ENCODE measurements at regions not wholly inside any gene's neighbourhood (a gene's known extent, or its start where the extent isn't known, plus 50 kb on each side); places are given as distances from the start of the nearest gene placed in this dataset.

- TF ChIP-seq, protein P1, sequence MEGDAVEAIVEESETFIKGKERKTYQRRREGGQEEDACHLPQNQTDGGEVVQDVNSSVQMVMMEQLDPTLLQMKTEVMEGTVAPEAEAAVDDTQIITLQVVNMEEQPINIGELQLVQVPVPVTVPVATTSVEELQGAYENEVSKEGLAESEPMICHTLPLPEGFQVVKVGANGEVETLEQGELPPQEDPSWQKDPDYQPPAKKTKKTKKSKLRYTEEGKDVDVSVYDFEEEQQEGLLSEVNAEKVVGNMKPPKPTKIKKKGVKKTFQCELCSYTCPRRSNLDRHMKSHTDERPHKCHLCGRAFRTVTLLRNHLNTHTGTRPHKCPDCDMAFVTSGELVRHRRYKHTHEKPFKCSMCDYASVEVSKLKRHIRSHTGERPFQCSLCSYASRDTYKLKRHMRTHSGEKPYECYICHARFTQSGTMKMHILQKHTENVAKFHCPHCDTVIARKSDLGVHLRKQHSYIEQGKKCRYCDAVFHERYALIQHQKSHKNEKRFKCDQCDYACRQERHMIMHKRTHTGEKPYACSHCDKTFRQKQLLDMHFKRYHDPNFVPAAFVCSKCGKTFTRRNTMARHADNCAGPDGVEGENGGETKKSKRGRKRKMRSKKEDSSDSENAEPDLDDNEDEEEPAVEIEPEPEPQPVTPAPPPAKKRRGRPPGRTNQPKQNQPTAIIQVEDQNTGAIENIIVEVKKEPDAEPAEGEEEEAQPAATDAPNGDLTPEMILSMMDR (IDR thresholded peaks at IDR 0.05; ENCODE audit: partially characterized antibody, unreplicated experiment): no peak
- H3K27me3 Mint-ChIP-seq (ENCODE audit: unreplicated experiment): peaks cover 5% of the 10 kb centered on the region
- H3K4me1 Mint-ChIP-seq (ENCODE audit: low read depth, unreplicated experiment): no peaks in the 10 kb centered on the region
- H3K4me3 Mint-ChIP-seq (ENCODE audit: unreplicated experiment): no peak overlapping the region
- H3K27ac Mint-ChIP-seq (ENCODE audit: unreplicated experiment): no peak overlapping the region
- H3K36me3 Mint-ChIP-seq (ENCODE audit: unreplicated experiment): peaks cover 19% of the 10 kb centered on the region
- peaks cover 10% of the 10 kb centered on the region for H3K9me3 Mint-ChIP-seq (ENCODE audit: unreplicated experiment)
- no peak for DNase-seq
Measured at GRCh38 chr14:92240658-92241057, 82.3 kb upstream of the SLC24A4 start.

DNA sequence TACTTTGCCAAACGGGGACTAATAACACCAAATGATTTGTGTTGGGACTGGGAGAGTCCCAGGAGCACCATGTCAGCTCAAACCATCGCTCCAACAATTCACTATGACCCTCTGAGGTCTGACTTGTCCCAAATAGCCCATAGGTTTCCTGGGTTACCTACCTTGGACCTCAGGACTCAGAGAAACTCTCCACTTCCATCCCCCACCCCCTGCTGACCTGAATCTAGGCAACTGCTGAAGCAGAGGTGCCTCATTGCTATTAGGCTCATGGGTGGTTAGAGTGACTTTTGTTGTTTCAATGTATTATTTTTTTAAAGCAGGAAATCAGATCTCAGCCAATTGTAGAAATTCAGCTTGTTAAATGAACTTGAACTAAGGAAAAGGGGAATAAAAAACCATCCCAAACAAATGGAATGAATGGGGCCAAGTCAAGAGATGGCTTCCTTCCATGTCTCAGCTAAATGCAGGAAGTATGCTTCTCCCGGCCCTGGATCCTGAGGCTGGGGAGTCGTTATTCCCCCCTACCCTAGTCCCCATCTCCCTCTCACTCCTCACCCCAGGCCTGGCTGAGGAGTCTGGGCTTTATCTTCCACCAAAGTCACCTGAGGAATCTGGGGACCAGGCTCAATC is 80.9 kb upstream of the SLC24A4 start:
- DNase-seq: no peak
- Mint-ChIP-seq H3K27ac (ENCODE audit: unreplicated experiment) (no peak overlapping the region), H3K9me3 (ENCODE audit: unreplicated experiment) (peaks cover 10% of the 10 kb centered on the region), H3K27me3 (ENCODE audit: unreplicated experiment) (peaks cover 6% of the 10 kb centered on the region), H3K4me1 (ENCODE audit: low read depth, unreplicated experiment) (no peaks in the 10 kb centered on the region), H3K36me3 (ENCODE audit: unreplicated experiment) (peaks cover 24% of the 10 kb centered on the region), H3K4me3 (ENCODE audit: unreplicated experiment) (no peak overlapping the region)
- TF ChIP-seq, protein P1 (IDR thresholded peaks at IDR 0.05; ENCODE audit: partially characterized antibody, unreplicated experiment): no peak

GRCh38 chr14:92244805-92245204 is 78.2 kb upstream of the SLC24A4 start:
- Mint-ChIP-seq H3K4me3 (ENCODE audit: unreplicated experiment) (no peak overlapping the region), H3K4me1 (ENCODE audit: low read depth, unreplicated experiment) (no peaks in the 10 kb centered on the region), H3K9me3 (ENCODE audit: unreplicated experiment) (peaks cover 10% of the 10 kb centered on the region), H3K27ac (ENCODE audit: unreplicated experiment) (no peak overlapping the region), H3K27me3 (ENCODE audit: unreplicated experiment) (peaks cover 1% of the 10 kb centered on the region), H3K36me3 (ENCODE audit: unreplicated experiment) (peaks cover 20% of the 10 kb centered on the region)
- TF ChIP-seq, protein P1 (IDR thresholded peaks at IDR 0.05; ENCODE audit: partially characterized antibody, unreplicated experiment): no peak
- no peak for DNase-seq

DNA sequence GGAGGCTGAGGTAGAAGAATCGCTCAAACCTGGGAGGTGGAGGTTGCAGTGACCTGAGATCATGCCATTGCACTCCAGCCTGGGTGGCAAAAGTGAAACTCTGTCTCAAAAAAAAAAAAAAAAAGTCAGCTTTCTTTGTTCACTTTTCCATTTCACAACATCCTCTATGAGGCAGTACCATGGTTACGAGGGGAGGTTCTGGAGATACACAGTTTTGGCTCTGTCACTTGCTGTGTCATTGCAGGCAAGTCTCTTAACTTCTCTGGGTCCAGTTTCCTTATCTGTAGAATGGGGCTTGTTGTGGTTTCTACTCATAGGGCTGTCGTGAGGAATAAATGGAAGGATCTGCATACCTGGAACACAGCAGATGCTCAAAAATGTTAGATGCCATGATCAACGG is 75.6 kb upstream of the SLC24A4 start:
- Mint-ChIP-seq H3K36me3 (ENCODE audit: unreplicated experiment) (peaks cover 20% of the 10 kb centered on the region), H3K27ac (ENCODE audit: unreplicated experiment) (no peak overlapping the region), H3K27me3 (ENCODE audit: unreplicated experiment) (peaks cover 1% of the 10 kb centered on the region), H3K4me3 (ENCODE audit: unreplicated experiment) (no peak overlapping the region), H3K4me1 (ENCODE audit: low read depth, unreplicated experiment) (peaks cover 2% of the 10 kb centered on the region), H3K9me3 (ENCODE audit: unreplicated experiment) (peaks cover 10% of the 10 kb centered on the region)
- TF ChIP-seq, protein P1 (IDR thresholded peaks at IDR 0.05; ENCODE audit: partially characterized antibody, unreplicated experiment): no peak
- DNase-seq: no peak

GRCh38 chr14:92247947-92248346 is 75.0 kb upstream of the SLC24A4 start:
- TF ChIP-seq, protein P1 (IDR thresholded peaks at IDR 0.05; ENCODE audit: partially characterized antibody, unreplicated experiment): no peak
- Mint-ChIP-seq H3K27ac (ENCODE audit: unreplicated experiment) (no peak overlapping the region), H3K36me3 (ENCODE audit: unreplicated experiment) (peaks cover 20% of the 10 kb centered on the region), H3K4me3 (ENCODE audit: unreplicated experiment) (no peak overlapping the region), H3K27me3 (ENCODE audit: unreplicated experiment) (peaks cover 1% of the 10 kb centered on the region), H3K9me3 (ENCODE audit: unreplicated experiment) (peaks cover 10% of the 10 kb centered on the region), H3K4me1 (ENCODE audit: low read depth, unreplicated experiment) (peaks cover 6% of the 10 kb centered on the region)
- no peak for DNase-seq

Data from glutamatergic neuron (in vitro differentiated cells).